ENCODE measurements at regions not wholly inside any gene's neighbourhood (a gene's known extent, or its start where the extent isn't known, plus 50 kb on each side); places are given as distances from the start of the nearest gene placed in this dataset.

GRCh38 chr5:167896814-167897213, 394.6 kb upstream of the WWC1 start:
- TF ChIP-seq ZC3H10 (CRISPR knock-in tag; IDR thresholded peaks at IDR 0.05) (no peak), ZFP3 (CRISPR knock-in tag; IDR thresholded peaks at IDR 0.05) (no peak), POU6F1 (CRISPR knock-in tag; IDR thresholded peaks at IDR 0.05; ENCODE audit: borderline replicate concordance, low read depth) (no peak), CREB5 (CRISPR knock-in tag; IDR thresholded peaks at IDR 0.05; ENCODE audit: low read depth) (no peak), CSDC2 (CRISPR knock-in tag; IDR thresholded peaks at IDR 0.05) (no peak), GLIS3 (CRISPR knock-in tag; IDR thresholded peaks at IDR 0.05) (no peak), ZNF8 (CRISPR knock-in tag; IDR thresholded peaks at IDR 0.05) (no peak), TCF4 (CRISPR knock-in tag; IDR thresholded peaks at IDR 0.05; ENCODE audit: borderline replicate concordance) (no peak), ZFP30 (CRISPR knock-in tag; IDR thresholded peaks at IDR 0.05) (no peak), SNAI2 (CRISPR knock-in tag; IDR thresholded peaks at IDR 0.05) (no peak), OSR1 (CRISPR knock-in tag; IDR thresholded peaks at IDR 0.05) (no peak), BACH2 (CRISPR knock-in tag; IDR thresholded peaks at IDR 0.05; ENCODE audit: borderline replicate concordance) (no peak)

All from SK-N-SH treated with all-trans-retinoic acid at 6 μM for 48 hours (cell line).